Liver (tissue), 8 donors: ENCODE measurements at regions not wholly inside any gene's neighbourhood (a gene's known extent, or its start where the extent isn't known, plus 50 kb on each side); places are given as distances from the start of the nearest gene placed in this dataset.

Source experiments
- DNase-seq: peaks from one replicate; pipeline ENCODE4 v3.0.0-alpha.2; 2017; ENCODE audit warnings: low spot score
- H3K27ac ChIP-seq, 2 donors: one replicate each; pipeline ENCODE4 v1.7.0; 2013; ENCODE audit warnings: inconsistent platforms in 2 of 2, low read length in 2 of 2, control low read depth in 1 of 2, low read depth in 1 of 2, mild to moderate bottlenecking in 1 of 2
- H3K27me3 ChIP-seq, 4 donors: one replicate each; pipeline versions ENCODE4 v1.6.1 to v1.7.0; 2013; ENCODE audit warnings: low read length in 3 of 4, inconsistent platforms in 1 of 4, mild to moderate bottlenecking in 1 of 4, moderate library complexity in 1 of 4; ENCODE audit not compliant: control insufficient read depth in 4 of 4, insufficient read depth in 4 of 4
- H3K36me3 ChIP-seq, 4 donors: one replicate each; pipeline versions ENCODE4 v1.6.1 to v1.7.0; 2013; ENCODE audit warnings: low read length in 3 of 4, mild to moderate bottlenecking in 3 of 4, low read depth in 1 of 4, moderate library complexity in 1 of 4; ENCODE audit not compliant: control insufficient read depth in 4 of 4, insufficient read depth in 3 of 4
- H3K4me1 ChIP-seq, 4 donors: one replicate each; pipeline versions ENCODE4 v1.6.1 to v1.7.0; 2013; ENCODE audit warnings: low read length in 3 of 4, mild to moderate bottlenecking in 3 of 4, moderate library complexity in 1 of 4; ENCODE audit not compliant: control insufficient read depth in 4 of 4, insufficient read depth in 4 of 4
- H3K4me3 ChIP-seq, 3 donors: one replicate each; pipeline versions ENCODE4 v1.6.1 to v1.7.0; 2013; ENCODE audit warnings: low read length in 3 of 3, control low read depth in 1 of 3, low read depth in 1 of 3, mild to moderate bottlenecking in 1 of 3
- H3K9ac ChIP-seq, 2 donors: one replicate each; pipeline ENCODE4 v1.7.0; 2013; ENCODE audit warnings: low read length in 2 of 2, mild to moderate bottlenecking in 2 of 2, moderate library complexity in 2 of 2, control low read depth in 1 of 2, low read depth in 1 of 2
- H3K9me3 ChIP-seq, 4 donors: one replicate each; pipeline versions ENCODE4 v1.6.1 to v1.7.0; 2013; ENCODE audit warnings: low read length in 3 of 4; ENCODE audit not compliant: control insufficient read depth in 4 of 4
- ATF3 ChIP-seq: IDR thresholded peaks from 2 replicates; pipeline ENCODE4 v1.6.1; 2016; ENCODE audit warnings: antibody characterized with exemption
- CTCF ChIP-seq: fragments of 150-350 bp; IDR thresholded peaks from 2 replicates; pipeline ENCODE4 v1.5.1; 2017; ENCODE audit warnings: improper control_type of control experiment, low read depth, low read length; ENCODE audit not compliant: missing input control
- EGR1 ChIP-seq, 2 donors: IDR thresholded peaks; 2 replicates each; pipeline ENCODE4 v1.6.1; 2016 to 2018; ENCODE audit warnings: antibody characterized with exemption in 2 of 2, low read depth in 2 of 2
- FOXA1 ChIP-seq: IDR thresholded peaks from 2 replicates; pipeline ENCODE4 v1.6.1; 2016; ENCODE audit warnings: antibody characterized with exemption
- FOXA2 ChIP-seq: IDR thresholded peaks from 2 replicates; pipeline ENCODE4 v1.6.1; 2016; ENCODE audit warnings: antibody characterized with exemption
- GABPA ChIP-seq, 2 donors: IDR thresholded peaks in 1 of 2; conservative IDR thresholded peaks in 1 of 2; 2 replicates each; pipeline ENCODE4 v1.6.1; 2016; ENCODE audit warnings: antibody characterized with exemption in 2 of 2, mild to moderate bottlenecking in 1 of 2, moderate library complexity in 1 of 2
- HNF4A ChIP-seq, 2 donors: conservative IDR thresholded peaks; 2 replicates each; pipeline ENCODE4 v1.6.1; 2016; ENCODE audit warnings: antibody characterized with exemption in 2 of 2, mild to moderate bottlenecking in 2 of 2
- JUND ChIP-seq, 2 donors: IDR thresholded peaks; 2 replicates each; pipeline ENCODE4 v1.6.1; 2016; ENCODE audit warnings: antibody characterized with exemption in 2 of 2
- NR2F2 ChIP-seq: IDR thresholded peaks from 2 replicates; pipeline ENCODE4 v1.6.1; 2016; ENCODE audit warnings: antibody characterized with exemption
- RAD21 ChIP-seq, 2 donors: IDR thresholded peaks; 2 replicates each; pipeline ENCODE4 v1.6.1; 2016; ENCODE audit warnings: antibody characterized with exemption in 2 of 2, mild to moderate bottlenecking in 2 of 2
- REST ChIP-seq: IDR thresholded peaks from 2 replicates; pipeline ENCODE4 v1.6.1; 2016; ENCODE audit warnings: antibody characterized with exemption, mild to moderate bottlenecking
- RXRA ChIP-seq, 2 donors: IDR thresholded peaks; 2 replicates each; pipeline ENCODE4 v1.6.1; 2017 to 2018; ENCODE audit warnings: antibody characterized with exemption in 2 of 2, mild to moderate bottlenecking in 1 of 2
- SP1 ChIP-seq: IDR thresholded peaks from 2 replicates; pipeline ENCODE4 v1.6.1; 2018; ENCODE audit warnings: antibody characterized with exemption, mild to moderate bottlenecking
- TAF1 ChIP-seq: conservative IDR thresholded peaks from 2 replicates; pipeline ENCODE4 v1.6.1; 2016; ENCODE audit warnings: antibody characterized with exemption, mild to moderate bottlenecking
- YY1 ChIP-seq: IDR thresholded peaks from 2 replicates; pipeline ENCODE4 v1.6.1; 2016; ENCODE audit warnings: antibody characterized with exemption, mild to moderate bottlenecking
- ZBTB33 ChIP-seq: IDR thresholded peaks from 2 replicates; pipeline ENCODE4 v1.6.1; 2016; ENCODE audit warnings: antibody characterized with exemption
- WGBS: extraction: QIAGEN DNeasy Blood & Tissue Kit; methylation state at CpG from one replicate; pipeline ENCODE4 v1.1.7; 2013; 5-methylcytosine and 5-hydroxymethylcytosine counted together
- donor health status: healthy.
- donor health status: healthy.
- donor health status: healthy.
- donor health status: healthy.
- donor health status: healthy.

- WGBS = 82% methylated on average over 10 of the region's 10 CpGs
Observed at GRCh38 chr12:3929875-3930615, 56.8 kb upstream of the PARP11 start.

More at GRCh38 chr12:3929875-3930615, 56.8 kb upstream of the PARP11 start:
- H3K4me3 ChIP-seq = no peak overlapping the region
- no peak for TF ChIP-seq EGR1 (IDR thresholded peaks at IDR 0.05; ENCODE audit: low read depth in 2 of 2)
- no peak for TF ChIP-seq CTCF
- no peak for TF ChIP-seq YY1
- no peak for TF ChIP-seq RXRA (IDR thresholded peaks at IDR 0.05)
- TF ChIP-seq FOXA1 = no peak
- TF ChIP-seq SP1 = no peak
- TF ChIP-seq NR2F2 = no peak
- no peak for TF ChIP-seq HNF4A (conservative IDR thresholded peaks at IDR 0.05)
- no peak for TF ChIP-seq FOXA2
- no peak for TF ChIP-seq TAF1
- no peak for TF ChIP-seq GABPA (IDR thresholded peaks at IDR 0.05 in 1 of 2, conservative IDR thresholded peaks at IDR 0.05 in 1 of 2)
- TF ChIP-seq ATF3 = no peak
- no peak for TF ChIP-seq ZBTB33
- no peak for TF ChIP-seq JUND (IDR thresholded peaks at IDR 0.05)
- no peak for TF ChIP-seq REST
- no peak for TF ChIP-seq RAD21 (IDR thresholded peaks at IDR 0.05)
- H3K36me3 ChIP-seq = no peaks in the 10 kb centered on the region
- no peak overlapping the region for H3K9ac ChIP-seq
- H3K27ac ChIP-seq = no peak overlapping the region
- H3K9me3 ChIP-seq = no peaks in the 10 kb centered on the region
- H3K4me1 ChIP-seq = no peaks in the 10 kb centered on the region
- DNase-seq = no peak
- no peaks in the 10 kb centered on the region for H3K27me3 ChIP-seq
